Cardiac fibroblast (primary cell): ENCODE measurements at regions not wholly inside any gene's neighbourhood (a gene's known extent, or its start where the extent isn't known, plus 50 kb on each side); places are given as distances from the start of the nearest gene placed in this dataset.

Experiments
- DNase-seq, 2 donors: peaks; one replicate each; pipeline versions ENCODE4 v3.0.0 to v3.0.0-alpha.2; 2010; ENCODE audit warnings: low read depth in 2 of 2
- H3K4me3 ChIP-seq, 2 donors: replicated peaks in 1 of 2; 1 replicate in 1 of 2; 2 replicates in 1 of 2; pipeline ENCODE4 v1.5.1; 2011; ENCODE audit warnings: low read depth in 2 of 2, low read length in 2 of 2, mild to moderate bottlenecking in 2 of 2, moderate library complexity in 1 of 2
- CTCF ChIP-seq: IDR thresholded peaks from one replicate; pipeline ENCODE4 v1.5.1; 2011; ENCODE audit warnings: low read depth, mild to moderate bottlenecking, low read length, inconsistent platforms

- no peak for DNase-seq
- no peak overlapping the region for H3K4me3 ChIP-seq
- TF ChIP-seq CTCF = no peak
These were observed 180.4 kb upstream of the COL8A1 start for GRCh38 chr3:99458013-99458412.

GRCh38 chr3:99442599-99442998 lies 195.8 kb upstream of the COL8A1 start:
- no peak for DNase-seq
- TF ChIP-seq CTCF = no peak
- H3K4me3 ChIP-seq = no peak overlapping the region

GRCh38 chr3:99439892-99440291 lies 198.5 kb upstream of the COL8A1 start:
- no peak overlapping the region for H3K4me3 ChIP-seq
- no peak for TF ChIP-seq CTCF
- DNase-seq = peak in 1 of 2 donors; percentile 12

- TF ChIP-seq CTCF = no peak
- DNase-seq = no peak
- no peak overlapping the region for H3K4me3 ChIP-seq
These were observed 204.2 kb upstream of the COL8A1 start for GRCh38 chr3:99434190-99434589.

GRCh38 chr3:99430348-99431134 lies 207.9 kb upstream of the COL8A1 start:
- H3K4me3 ChIP-seq = no peak overlapping the region
- no peak for TF ChIP-seq CTCF
- DNase-seq = peak in 1 of 2 donors; percentile 66

GRCh38 chr3:99429502-99429901 lies 208.9 kb upstream of the COL8A1 start:
- H3K4me3 ChIP-seq = no peak overlapping the region
- DNase-seq = peak in 1 of 2 donors; percentile 23
- TF ChIP-seq CTCF = no peak

- no peak for TF ChIP-seq CTCF
- no peak for DNase-seq
- H3K4me3 ChIP-seq = no peak overlapping the region
These were observed 212.5 kb upstream of the COL8A1 start for GRCh38 chr3:99425930-99426329.
